Activated CD8-positive, alpha-beta memory T cell treated with anti-CD3 and anti-CD28 coated beads, Interleukin-2, amount 10 ng/mL, durations not matched to agents 7 days and 5 days (primary cell): ENCODE measurements at regions not wholly inside any gene's neighbourhood (a gene's known extent, or its start where the extent isn't known, plus 50 kb on each side); places are given as distances from the start of the nearest gene placed in this dataset.

Experiments used
- ATAC-seq: fragments of 150-1000 bp; cut with Tn5 transposase; one replicate; pipeline ENCODE4 v1.10.0; 2021; ENCODE audit warnings: moderate library complexity
- CTCF ChIA-PET: fragments of 350-600 bp; sonication (Branson Sonifier 250); formaldehyde crosslinking; loops from one replicate; lab custom pipeline; 2021; ENCODE audit warnings: antibody characterized with exemption; lab: Charles Lee
- DNase-seq: peaks from one replicate; pipeline ENCODE4 v3.0.0-alpha.2; 2020
- H3K27ac Mint-ChIP-seq: one replicate; pipeline ENCODE4 v1.8.0; 2021; ENCODE audit warnings: mild to moderate bottlenecking, mixed read lengths
- H3K27me3 Mint-ChIP-seq: one replicate; pipeline ENCODE4 v1.8.0; 2021; ENCODE audit warnings: mixed read lengths
- H3K36me3 Mint-ChIP-seq: one replicate; pipeline ENCODE4 v1.8.0; 2021; ENCODE audit warnings: mild to moderate bottlenecking, mixed read lengths
- H3K4me1 Mint-ChIP-seq: one replicate; pipeline ENCODE4 v1.8.0; 2021; ENCODE audit warnings: mixed read lengths
- H3K4me3 Mint-ChIP-seq: one replicate; pipeline ENCODE4 v1.8.0; 2021; ENCODE audit warnings: mild to moderate bottlenecking, moderate library complexity, mixed read lengths
- H3K9me3 Mint-ChIP-seq: one replicate; pipeline ENCODE4 v1.8.0; 2022; ENCODE audit warnings: low read depth, mixed read lengths

GRCh38 chr14:100988411-100988900 is 84.9 kb upstream of the RTL1 start:
- no peak overlapping the region for H3K4me3 Mint-ChIP-seq
- no peak overlapping the region for H3K27ac Mint-ChIP-seq
- CTCF ChIA-PET: no interaction called here
- H3K9me3 Mint-ChIP-seq: no peaks in the 10 kb centered on the region
- H3K27me3 Mint-ChIP-seq: no peaks in the 10 kb centered on the region
- ATAC-seq (no peak), DNase-seq (no peak)
- H3K36me3 Mint-ChIP-seq: no peaks in the 10 kb centered on the region
- H3K4me1 Mint-ChIP-seq: no peaks in the 10 kb centered on the region

- CTCF ChIA-PET: no interaction called here
- no peaks in the 10 kb centered on the region for H3K4me1 Mint-ChIP-seq
- H3K4me3 Mint-ChIP-seq: no peak overlapping the region
These were observed 85.4 kb upstream of the RTL1 start for GRCh38 chr14:100988956-100989355.

GRCh38 chr14:100989924-100990323 is 86.4 kb upstream of the RTL1 start:
- H3K4me3 Mint-ChIP-seq: no peak overlapping the region
- DNase-seq: no peak
- no peaks in the 10 kb centered on the region for H3K9me3 Mint-ChIP-seq
- no peak for ATAC-seq
- no peaks in the 10 kb centered on the region for H3K4me1 Mint-ChIP-seq
- CTCF ChIA-PET: no interaction called here
- no peak overlapping the region for H3K27ac Mint-ChIP-seq
- H3K36me3 Mint-ChIP-seq: no peaks in the 10 kb centered on the region
- H3K27me3 Mint-ChIP-seq: no peaks in the 10 kb centered on the region

More at GRCh38 chr14:100988956-100989355, 85.4 kb upstream of the RTL1 start:
- H3K27ac Mint-ChIP-seq: no peak overlapping the region
- no peaks in the 10 kb centered on the region for H3K27me3 Mint-ChIP-seq
- no peaks in the 10 kb centered on the region for H3K9me3 Mint-ChIP-seq
- ATAC-seq: no peak
- DNase-seq: no peak
- no peaks in the 10 kb centered on the region for H3K36me3 Mint-ChIP-seq

- Mint-ChIP-seq H3K4me1 (no peaks in the 10 kb centered on the region), H3K4me3 (no peak overlapping the region), H3K36me3 (no peaks in the 10 kb centered on the region), H3K27ac (no peak overlapping the region), H3K27me3 (peaks cover 5% of the 10 kb centered on the region), H3K9me3 (no peaks in the 10 kb centered on the region)
- DNase-seq: no peak
- CTCF ChIA-PET: no interaction called here
- ATAC-seq: no peak
These were observed 90.6 kb upstream of the RTL1 start for GRCh38 chr14:100994082-100994481.

GRCh38 chr14:100994756-100995330 is 91.3 kb upstream of the RTL1 start:
- no peak overlapping the region for H3K27ac Mint-ChIP-seq
- CTCF ChIA-PET: interaction anchor here (0.7 kb wide), 1 partner anchor 50 kb away, joined by 3 read pairs; no protein-coding TSS in a partner anchor
- DNase-seq (no peak), ATAC-seq (no peak)
- no peak overlapping the region for H3K4me3 Mint-ChIP-seq
- no peaks in the 10 kb centered on the region for H3K9me3 Mint-ChIP-seq
- no peaks in the 10 kb centered on the region for H3K4me1 Mint-ChIP-seq
- peaks cover 5% of the 10 kb centered on the region for H3K27me3 Mint-ChIP-seq
- H3K36me3 Mint-ChIP-seq: no peaks in the 10 kb centered on the region

- ATAC-seq: no peak
- Mint-ChIP-seq H3K27me3 (peaks cover 18% of the 10 kb centered on the region), H3K9me3 (no peaks in the 10 kb centered on the region), H3K27ac (no peak overlapping the region), H3K4me3 (no peak overlapping the region), H3K36me3 (no peaks in the 10 kb centered on the region), H3K4me1 (peaks cover 3% of the 10 kb centered on the region)
- DNase-seq: no peak
- CTCF ChIA-PET: no interaction called here
These were observed 97.3 kb upstream of the RTL1 start for GRCh38 chr14:101000711-101001250.

- Mint-ChIP-seq H3K4me3 (no peak overlapping the region), H3K27ac (no peak overlapping the region), H3K27me3 (peaks cover 20% of the 10 kb centered on the region), H3K4me1 (peaks cover 6% of the 10 kb centered on the region), H3K9me3 (no peaks in the 10 kb centered on the region), H3K36me3 (no peaks in the 10 kb centered on the region)
- CTCF ChIA-PET: no interaction called here
- DNase-seq (no peak), ATAC-seq (no peak)
These were observed 98.0 kb upstream of the RTL1 start for GRCh38 chr14:101001311-101002069.

GRCh38 chr14:101002738-101003137 is 99.2 kb upstream of the RTL1 start:
- Mint-ChIP-seq H3K27ac (no peak overlapping the region), H3K4me1 (peaks cover 6% of the 10 kb centered on the region), H3K4me3 (no peak overlapping the region), H3K9me3 (no peaks in the 10 kb centered on the region), H3K27me3 (peaks cover 20% of the 10 kb centered on the region), H3K36me3 (no peaks in the 10 kb centered on the region)
- CTCF ChIA-PET: no interaction called here
- DNase-seq: no peak
- ATAC-seq: no peak

- Mint-ChIP-seq H3K4me3 (no peak overlapping the region), H3K27ac (no peak overlapping the region), H3K36me3 (no peaks in the 10 kb centered on the region), H3K4me1 (peaks cover 6% of the 10 kb centered on the region), H3K9me3 (no peaks in the 10 kb centered on the region), H3K27me3 (peaks cover 16% of the 10 kb centered on the region)
- ATAC-seq (no peak), DNase-seq (no peak)
- CTCF ChIA-PET: no interaction called here
These were observed 100.7 kb upstream of the RTL1 start for GRCh38 chr14:101004176-101004575.

GRCh38 chr14:101004954-101005353 is 101.4 kb upstream of the RTL1 start:
- ATAC-seq: no peak
- Mint-ChIP-seq H3K36me3 (no peaks in the 10 kb centered on the region), H3K27ac (no peak overlapping the region), H3K4me1 (peaks cover 6% of the 10 kb centered on the region), H3K4me3 (no peak overlapping the region), H3K9me3 (no peaks in the 10 kb centered on the region), H3K27me3 (peaks cover 16% of the 10 kb centered on the region)
- CTCF ChIA-PET: no interaction called here
- no peak for DNase-seq

GRCh38 chr14:101005447-101005846 is 101.9 kb upstream of the RTL1 start:
- no peak overlapping the region for H3K4me3 Mint-ChIP-seq

GRCh38 chr14:101006008-101006407 is 102.5 kb upstream of the RTL1 start:
- ATAC-seq (no peak), DNase-seq (no peak)
- Mint-ChIP-seq H3K4me3 (no peak overlapping the region), H3K27me3 (peaks cover 13% of the 10 kb centered on the region), H3K9me3 (no peaks in the 10 kb centered on the region), H3K27ac (no peak overlapping the region), H3K36me3 (no peaks in the 10 kb centered on the region), H3K4me1 (peaks cover 6% of the 10 kb centered on the region)
- CTCF ChIA-PET: no interaction called here

More at GRCh38 chr14:101005447-101005846, 101.9 kb upstream of the RTL1 start:
- H3K27me3 Mint-ChIP-seq: peaks cover 15% of the 10 kb centered on the region
- peaks cover 6% of the 10 kb centered on the region for H3K4me1 Mint-ChIP-seq
- CTCF ChIA-PET: no interaction called here
- no peak overlapping the region for H3K27ac Mint-ChIP-seq
- ATAC-seq: no peak
- H3K36me3 Mint-ChIP-seq: no peaks in the 10 kb centered on the region
- no peaks in the 10 kb centered on the region for H3K9me3 Mint-ChIP-seq
- DNase-seq: no peak

- Mint-ChIP-seq H3K27me3 (peaks cover 18% of the 10 kb centered on the region), H3K27ac (no peak overlapping the region), H3K4me1 (peaks cover 6% of the 10 kb centered on the region), H3K36me3 (no peaks in the 10 kb centered on the region), H3K4me3 (no peak overlapping the region), H3K9me3 (no peaks in the 10 kb centered on the region)
- ATAC-seq: no peak
- DNase-seq: no peak
- CTCF ChIA-PET: no interaction called here
These were observed 103.6 kb upstream of the RTL1 start for GRCh38 chr14:101007004-101007614.
